MM.1S (cell line): ENCODE measurements at regions not wholly inside any gene's neighbourhood (a gene's known extent, or its start where the extent isn't known, plus 50 kb on each side); places are given as distances from the start of the nearest gene placed in this dataset.

Experiments used
- DNase-seq: peaks from one replicate; pipeline ENCODE4 v3.0.0-alpha.2; 2015
- H2AFZ ChIP-seq: fragments of 300-600 bp; sonication (generic); 2 replicates; pipeline ENCODE4 v1.6.0; 2016; ENCODE audit warnings: antibody characterized with exemption, low read length
- H3F3A ChIP-seq: fragments of 300-600 bp; sonication (generic); 2 replicates; pipeline ENCODE4 v1.6.1; 2016; ENCODE audit warnings: mild to moderate bottlenecking, antibody characterized with exemption, low read length, moderate library complexity, mixed read lengths; ENCODE audit not compliant: insufficient read depth
- H3K27ac ChIP-seq: fragments of 300-600 bp; sonication (generic); 2 replicates; pipeline ENCODE4 v1.5.1; 2016; ENCODE audit warnings: mild to moderate bottlenecking, low read length
- H3K27me3 ChIP-seq: fragments of 300-600 bp; sonication (generic); replicated peaks from 2 replicates; pipeline ENCODE4 v1.6.0; 2016; ENCODE audit warnings: low read length; ENCODE audit not compliant: insufficient read depth
- H3K36me3 ChIP-seq: fragments of 300-600 bp; sonication (generic); replicated peaks from 2 replicates; pipeline ENCODE4 v1.6.1; 2016; ENCODE audit warnings: mild to moderate bottlenecking, low read length, mixed read lengths; ENCODE audit not compliant: insufficient read depth
- H3K4me1 ChIP-seq: fragments of 300-600 bp; sonication (generic); 2 replicates; pipeline ENCODE4 v1.6.1; 2016; ENCODE audit warnings: low read length, mixed read lengths
- H3K4me2 ChIP-seq: fragments of 300-600 bp; sonication (generic); 2 replicates; pipeline ENCODE4 v1.6.0; 2016; ENCODE audit warnings: low read depth, low read length
- H3K4me3 ChIP-seq: fragments of 300-600 bp; sonication (generic); 2 replicates; pipeline ENCODE4 v1.5.1; 2016; ENCODE audit warnings: low read length, mixed read lengths
- H3K79me2 ChIP-seq: fragments of 300-600 bp; sonication (generic); 2 replicates; pipeline ENCODE4 v1.6.1; 2016; ENCODE audit warnings: mixed run types, low read length, mixed read lengths
- H3K9ac ChIP-seq: fragments of 300-600 bp; sonication (generic); 2 replicates; pipeline ENCODE4 v1.6.1; 2016; ENCODE audit warnings: low read length, mixed read lengths
- H3K9me2 ChIP-seq: fragments of 300-600 bp; sonication (generic); replicated peaks from 2 replicates; pipeline ENCODE4 v1.6.1; 2016; ENCODE audit warnings: mild to moderate bottlenecking, low read length, mixed read lengths; ENCODE audit not compliant: insufficient read depth
- H3K9me3 ChIP-seq: fragments of 300-600 bp; sonication (generic); replicated peaks from 2 replicates; pipeline ENCODE4 v1.6.1; 2016; ENCODE audit warnings: mild to moderate bottlenecking, low read length, mixed read lengths; ENCODE audit not compliant: insufficient read depth
- H4K20me1 ChIP-seq: fragments of 300-600 bp; sonication (generic); 2 replicates; pipeline ENCODE4 v1.6.1; 2016; ENCODE audit warnings: mild to moderate bottlenecking, low read length, moderate library complexity, mixed read lengths; ENCODE audit not compliant: insufficient read depth
- CTCF ChIP-seq: fragments of 300-600 bp; sonication (generic); IDR thresholded peaks from 2 replicates; pipeline ENCODE4 v1.5.1; 2016; ENCODE audit warnings: antibody characterized with exemption, low read length, mixed read lengths
- EZH2 ChIP-seq: fragments of 300-600 bp; sonication (generic); optimal IDR thresholded peaks from 2 replicates; pipeline ENCODE3; 2017; ENCODE audit warnings: low read depth, mild to moderate bottlenecking, antibody characterized with exemption, low read length, mixed read lengths
- EZH2phosphoT487 ChIP-seq: fragments of 300-600 bp; sonication (generic); IDR thresholded peaks from 2 replicates; pipeline ENCODE4 v1.6.1; 2018; ENCODE audit warnings: antibody characterized with exemption, low read length

- no peak for TF ChIP-seq EZH2
- TF ChIP-seq CTCF: no peak
- TF ChIP-seq EZH2phosphoT487: no peak
- Histone ChIP-seq H3K4me3 (no peak overlapping the region), H2AFZ (no peak overlapping the region), H4K20me1 (no peaks in the 10 kb centered on the region), H3K9me2 (no peaks in the 10 kb centered on the region), H3F3A (no peaks in the 10 kb centered on the region), H3K36me3 (no peaks in the 10 kb centered on the region), H3K27me3 (no peaks in the 10 kb centered on the region), H3K27ac (no peak overlapping the region), H3K79me2 (no peaks in the 10 kb centered on the region), H3K4me1 (0 out of 2 replicates have a peak, but pooled peaks cover 11% of the 10 kb centered on the region), H3K4me2 (no peak overlapping the region), H3K9ac (no peak overlapping the region), H3K9me3 (no peaks in the 10 kb centered on the region)
- no peak for DNase-seq
These were observed 386.6 kb downstream of the RND3 start for GRCh38 chr2:150100834-150101233.

- Histone ChIP-seq H3K36me3 (no peaks in the 10 kb centered on the region), H3F3A (no peaks in the 10 kb centered on the region), H3K79me2 (no peaks in the 10 kb centered on the region), H3K9ac (no peak overlapping the region), H3K9me3 (no peaks in the 10 kb centered on the region), H3K4me1 (0 out of 2 replicates have a peak, but pooled peaks cover 11% of the 10 kb centered on the region), H2AFZ (no peak overlapping the region), H3K4me3 (no peak overlapping the region), H3K9me2 (no peaks in the 10 kb centered on the region), H3K27me3 (no peaks in the 10 kb centered on the region), H3K27ac (no peak overlapping the region), H3K4me2 (no peak overlapping the region), H4K20me1 (no peaks in the 10 kb centered on the region)
- DNase-seq: no peak
- TF ChIP-seq CTCF (no peak), EZH2 (no peak), EZH2phosphoT487 (no peak)
These were observed 387.1 kb downstream of the RND3 start for GRCh38 chr2:150100336-150100735.

- no peak for TF ChIP-seq EZH2phosphoT487
- no peak for TF ChIP-seq EZH2
- TF ChIP-seq CTCF: no peak
- H3K27me3 ChIP-seq: no peaks in the 10 kb centered on the region
- H3K4me3 ChIP-seq: no peak overlapping the region
These were observed 387.7 kb downstream of the RND3 start for GRCh38 chr2:150099805-150100204.

More at GRCh38 chr2:150099805-150100204, 387.7 kb downstream of the RND3 start:
- no peaks in the 10 kb centered on the region for H3F3A ChIP-seq
- no peaks in the 10 kb centered on the region for H3K36me3 ChIP-seq
- no peak overlapping the region for H2AFZ ChIP-seq
- H3K4me2 ChIP-seq: no peak overlapping the region
- H3K9me3 ChIP-seq: no peaks in the 10 kb centered on the region
- H4K20me1 ChIP-seq: no peaks in the 10 kb centered on the region
- 0 out of 2 replicates have a peak, but pooled peaks cover 11% of the 10 kb centered on the region for H3K4me1 ChIP-seq
- no peaks in the 10 kb centered on the region for H3K9me2 ChIP-seq
- H3K27ac ChIP-seq: no peak overlapping the region
- no peaks in the 10 kb centered on the region for H3K79me2 ChIP-seq
- DNase-seq: no peak
- no peak overlapping the region for H3K9ac ChIP-seq
